ENCODE measurements at regions not wholly inside any gene's neighbourhood (a gene's known extent, or its start where the extent isn't known, plus 50 kb on each side); places are given as distances from the start of the nearest gene placed in this dataset.

GRCh38 chr2:9690716-9691498, 60.1 kb upstream of the YWHAQ start:
- H3K9me3 Mint-ChIP-seq (ENCODE audit: low read depth, unreplicated experiment) = no peaks in the 10 kb centered on the region
- DNase-seq = no peak
- TF ChIP-seq CTCF (IDR thresholded peaks at IDR 0.05; ENCODE audit: unreplicated experiment) = no peak
- H3K4me1 Mint-ChIP-seq (ENCODE audit: low read depth, unreplicated experiment) = no peaks in the 10 kb centered on the region
- H3K27me3 Mint-ChIP-seq (ENCODE audit: unreplicated experiment) = no peaks in the 10 kb centered on the region
- H3K36me3 Mint-ChIP-seq (ENCODE audit: insufficient read depth, unreplicated experiment) = no peaks in the 10 kb centered on the region
- intact Hi-C loops (cut with micrococcal nuclease; ENCODE audit: unreplicated experiment) = no loop called here
- CTCF ChIA-PET = interaction anchor here (0.7 kb wide), 1 partner anchor 23 kb away, joined by 3 read pairs; no protein-coding TSS in a partner anchor
- H3K27ac Mint-ChIP-seq (ENCODE audit: unreplicated experiment) = no peak overlapping the region
- H3K4me3 Mint-ChIP-seq (ENCODE audit: low read depth, unreplicated experiment) = no peak overlapping the region
- BruUV-seq (replicated peaks) = no TSS peak

GRCh38 chr2:9692456-9693195, 61.8 kb upstream of the YWHAQ start:
- no peak overlapping the region for H3K27ac Mint-ChIP-seq (ENCODE audit: unreplicated experiment)
- DNase-seq = no peak
- BruUV-seq (replicated peaks) = no TSS peak
- no peaks in the 10 kb centered on the region for H3K9me3 Mint-ChIP-seq (ENCODE audit: low read depth, unreplicated experiment)
- H3K4me1 Mint-ChIP-seq (ENCODE audit: low read depth, unreplicated experiment) = peaks cover 10% of the 10 kb centered on the region
- no peaks in the 10 kb centered on the region for H3K36me3 Mint-ChIP-seq (ENCODE audit: insufficient read depth, unreplicated experiment)
- CTCF ChIA-PET = interaction anchor here (1.1 kb wide), 1 partner anchor 11 kb away, joined by 4 read pairs; no protein-coding TSS in a partner anchor
- H3K27me3 Mint-ChIP-seq (ENCODE audit: unreplicated experiment) = no peaks in the 10 kb centered on the region
- no peak overlapping the region for H3K4me3 Mint-ChIP-seq (ENCODE audit: low read depth, unreplicated experiment)
- intact Hi-C loops (cut with micrococcal nuclease; ENCODE audit: unreplicated experiment) = no loop called here
- no peak for TF ChIP-seq CTCF (IDR thresholded peaks at IDR 0.05; ENCODE audit: unreplicated experiment)

GRCh38 chr2:9693196-9693491, 62.3 kb upstream of the YWHAQ start:
- H3K27me3 Mint-ChIP-seq (ENCODE audit: unreplicated experiment) = no peaks in the 10 kb centered on the region
- no peak overlapping the region for H3K27ac Mint-ChIP-seq (ENCODE audit: unreplicated experiment)
- H3K4me1 Mint-ChIP-seq (ENCODE audit: low read depth, unreplicated experiment) = peaks cover 10% of the 10 kb centered on the region
- intact Hi-C loops (cut with micrococcal nuclease; ENCODE audit: unreplicated experiment) = no loop called here
- BruUV-seq (replicated peaks) = no TSS peak
- CTCF ChIA-PET = interaction anchor here (1.1 kb wide), 1 partner anchor 10 kb away, joined by 4 read pairs; no protein-coding TSS in a partner anchor
- no peaks in the 10 kb centered on the region for H3K9me3 Mint-ChIP-seq (ENCODE audit: low read depth, unreplicated experiment)
- no peak for TF ChIP-seq CTCF (IDR thresholded peaks at IDR 0.05; ENCODE audit: unreplicated experiment)
- no peak overlapping the region for H3K4me3 Mint-ChIP-seq (ENCODE audit: low read depth, unreplicated experiment)
- DNase-seq = no peak
- no peaks in the 10 kb centered on the region for H3K36me3 Mint-ChIP-seq (ENCODE audit: insufficient read depth, unreplicated experiment)

GRCh38 chr2:9693646-9694045, 62.8 kb upstream of the YWHAQ start:
- CTCF ChIA-PET = interaction anchor here (1.1 kb wide), 1 partner anchor 10 kb away, joined by 4 read pairs; no protein-coding TSS in a partner anchor
- DNase-seq = no peak
- no peaks in the 10 kb centered on the region for H3K9me3 Mint-ChIP-seq (ENCODE audit: low read depth, unreplicated experiment)
- BruUV-seq (replicated peaks) = no TSS peak
- H3K4me1 Mint-ChIP-seq (ENCODE audit: low read depth, unreplicated experiment) = peaks cover 10% of the 10 kb centered on the region
- no peak overlapping the region for H3K27ac Mint-ChIP-seq (ENCODE audit: unreplicated experiment)
- H3K27me3 Mint-ChIP-seq (ENCODE audit: unreplicated experiment) = no peaks in the 10 kb centered on the region
- intact Hi-C loops (cut with micrococcal nuclease; ENCODE audit: unreplicated experiment) = no loop called here
- no peak for TF ChIP-seq CTCF (IDR thresholded peaks at IDR 0.05; ENCODE audit: unreplicated experiment)
- H3K36me3 Mint-ChIP-seq (ENCODE audit: insufficient read depth, unreplicated experiment) = no peaks in the 10 kb centered on the region
- no peak overlapping the region for H3K4me3 Mint-ChIP-seq (ENCODE audit: low read depth, unreplicated experiment)

Data from Calu3 (cell line).